ENCODE measurements at regions not wholly inside any gene's neighbourhood (a gene's known extent, or its start where the extent isn't known, plus 50 kb on each side); places are given as distances from the start of the nearest gene placed in this dataset.

DNA sequence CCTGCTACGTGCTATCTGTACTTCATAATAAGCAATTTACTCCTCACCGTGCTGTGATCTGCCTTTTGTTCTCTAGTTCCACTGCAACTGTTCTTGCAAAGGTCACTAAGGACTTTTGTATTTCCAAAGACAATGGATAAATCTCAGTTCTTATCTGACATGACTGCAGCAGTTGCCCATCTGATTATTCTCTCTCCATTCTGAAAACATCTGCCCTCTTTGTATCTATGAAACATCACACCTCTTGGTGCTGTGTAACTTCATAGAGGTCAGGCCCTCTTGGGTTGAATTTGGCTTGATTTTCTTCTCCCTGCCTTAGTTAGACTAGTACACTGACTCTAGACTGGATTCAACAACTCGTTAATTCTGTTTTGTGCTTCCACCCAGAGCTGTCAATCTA lies 319.6 kb downstream of the BTG1 start:
- DNase-seq (no peak), ATAC-seq (no peak)
- TF ChIP-seq CTCF (conservative IDR thresholded peaks at IDR 0.05; ENCODE audit: low read depth, low read length) (no peak), EZH2phosphoT487 (IDR thresholded peaks at IDR 0.05; ENCODE audit: borderline replicate concordance, low read length) (no peak), EZH2 (IDR thresholded peaks at IDR 0.05; ENCODE audit: low read length, unreplicated experiment) (no peak)
- no peak overlapping the region for H3K9ac ChIP-seq (ENCODE audit: low read length)
- no peaks in the 10 kb centered on the region for H3K9me2 ChIP-seq (replicated peaks; ENCODE audit: low read length)
- H3K4me3 ChIP-seq (ENCODE audit: low read length), result no peak overlapping the region
- H3K9me3 ChIP-seq (ENCODE audit: low read length), result no peaks in the 10 kb centered on the region
- ChIA-PET CTCF (no interaction called here), POLR2A (ENCODE audit: unreplicated experiment) (no interaction called here)
- intact Hi-C loops (cut with micrococcal nuclease), result no loop called here
- H3K79me2 ChIP-seq (ENCODE audit: low read length), result no peaks in the 10 kb centered on the region
- no peaks in the 10 kb centered on the region for H3K27me3 ChIP-seq (ENCODE audit: low read length)
- no peaks in the 10 kb centered on the region for H4K20me1 ChIP-seq (ENCODE audit: low read length)
- no peak overlapping the region for H3K27ac ChIP-seq (ENCODE audit: low read length)
- no peaks in the 10 kb centered on the region for H3F3A ChIP-seq (ENCODE audit: low read length, unreplicated experiment)
- no TSS peak for BruUV-seq (replicated peaks)
- no peaks in the 10 kb centered on the region for H3K36me3 ChIP-seq (ENCODE audit: low read depth, low read length)
- no peaks in the 10 kb centered on the region for H3K4me1 ChIP-seq (ENCODE audit: insufficient read depth, low read length)
- no peak overlapping the region for H3K4me2 ChIP-seq (ENCODE audit: low read length)
- no peak overlapping the region for H2AFZ ChIP-seq (ENCODE audit: low read length)

DNA sequence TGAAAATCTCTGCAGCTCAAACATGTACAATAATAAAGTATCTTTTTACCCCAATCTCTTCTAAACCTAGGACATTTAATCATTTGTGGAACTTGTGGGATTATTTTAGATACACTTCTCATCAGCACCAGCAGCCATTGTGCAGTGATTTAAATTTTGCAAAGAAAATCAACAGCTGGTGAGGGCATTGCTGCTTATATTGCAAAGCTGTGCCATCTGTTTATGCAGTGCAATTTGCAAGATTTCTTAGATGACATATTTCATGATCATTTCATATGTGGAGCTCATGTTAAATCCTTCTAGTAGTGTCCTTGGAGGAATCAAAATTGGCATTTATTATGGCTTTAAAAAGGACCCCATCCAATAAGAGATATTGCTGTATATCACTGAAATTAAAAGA lies 320.7 kb downstream of the BTG1 start:
- Histone ChIP-seq H4K20me1 (ENCODE audit: low read length) (no peaks in the 10 kb centered on the region), H3K79me2 (ENCODE audit: low read length) (no peaks in the 10 kb centered on the region), H3K9me3 (ENCODE audit: low read length) (no peaks in the 10 kb centered on the region), H3K4me1 (ENCODE audit: insufficient read depth, low read length) (no peaks in the 10 kb centered on the region), H3K4me3 (ENCODE audit: low read length) (no peak overlapping the region), H3K9me2 (replicated peaks; ENCODE audit: low read length) (no peaks in the 10 kb centered on the region), H2AFZ (ENCODE audit: low read length) (no peak overlapping the region), H3K36me3 (ENCODE audit: low read depth, low read length) (no peaks in the 10 kb centered on the region), H3F3A (ENCODE audit: low read length, unreplicated experiment) (no peaks in the 10 kb centered on the region), H3K4me2 (ENCODE audit: low read length) (no peak overlapping the region), H3K9ac (ENCODE audit: low read length) (no peak overlapping the region), H3K27me3 (ENCODE audit: low read length) (no peaks in the 10 kb centered on the region), H3K27ac (ENCODE audit: low read length) (no peak overlapping the region)
- ChIA-PET CTCF (no interaction called here), POLR2A (ENCODE audit: unreplicated experiment) (no interaction called here)
- intact Hi-C loops (cut with micrococcal nuclease), result no loop called here
- ATAC-seq, result no peak
- DNase-seq, result no peak
- no TSS peak for BruUV-seq (replicated peaks)
- TF ChIP-seq EZH2phosphoT487 (IDR thresholded peaks at IDR 0.05; ENCODE audit: borderline replicate concordance, low read length) (no peak), CTCF (conservative IDR thresholded peaks at IDR 0.05; ENCODE audit: low read depth, low read length) (no peak), EZH2 (IDR thresholded peaks at IDR 0.05; ENCODE audit: low read length, unreplicated experiment) (no peak)

DNA sequence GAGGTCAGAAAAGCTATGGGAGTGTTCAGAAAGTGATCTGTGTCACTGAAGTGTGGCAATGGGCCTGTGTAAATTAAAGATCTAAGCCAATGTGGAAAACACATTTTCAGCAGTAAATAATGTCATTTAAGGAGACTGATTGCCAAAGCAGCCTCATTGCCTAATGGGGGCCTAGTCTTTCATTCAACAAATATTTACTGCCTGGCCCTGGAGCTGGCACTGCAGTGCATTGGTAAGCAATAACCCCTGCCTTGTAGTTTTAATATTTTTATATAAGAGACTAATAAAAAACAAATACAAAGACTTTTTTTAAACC lies 326.6 kb downstream of the BTG1 start:
- intact Hi-C loops (cut with micrococcal nuclease), result loop anchor here (2.0 to 10.0 kb wide), 3 partner anchors 242 to 326 kb away; partner anchors contain the start of gene BTG1
- H3K9me2 ChIP-seq (replicated peaks; ENCODE audit: low read length), result no peaks in the 10 kb centered on the region
- no peaks in the 10 kb centered on the region for H3K79me2 ChIP-seq (ENCODE audit: low read length)
- H3K9ac ChIP-seq (ENCODE audit: low read length), result no peak overlapping the region
- H3K27ac ChIP-seq (ENCODE audit: low read length), result no peak overlapping the region
- H3K27me3 ChIP-seq (ENCODE audit: low read length), result no peaks in the 10 kb centered on the region
- H3K4me3 ChIP-seq (ENCODE audit: low read length), result no peak overlapping the region
- H3K9me3 ChIP-seq (ENCODE audit: low read length), result no peaks in the 10 kb centered on the region
- H3F3A ChIP-seq (ENCODE audit: low read length, unreplicated experiment), result no peaks in the 10 kb centered on the region
- ATAC-seq (no peak), DNase-seq (no peak)
- no TSS peak for BruUV-seq (replicated peaks)
- TF ChIP-seq EZH2phosphoT487 (IDR thresholded peaks at IDR 0.05; ENCODE audit: borderline replicate concordance, low read length), result no peak
- TF ChIP-seq EZH2 (IDR thresholded peaks at IDR 0.05; ENCODE audit: low read length, unreplicated experiment), result no peak
- TF ChIP-seq CTCF (conservative IDR thresholded peaks at IDR 0.05; ENCODE audit: low read depth, low read length), result no peak
- H2AFZ ChIP-seq (ENCODE audit: low read length), result no peak overlapping the region
- no peak overlapping the region for H3K4me2 ChIP-seq (ENCODE audit: low read length)
- H4K20me1 ChIP-seq (ENCODE audit: low read length), result no peaks in the 10 kb centered on the region
- peaks cover 19% of the 10 kb centered on the region for H3K4me1 ChIP-seq (ENCODE audit: insufficient read depth, low read length)
- POLR2A ChIA-PET (ENCODE audit: unreplicated experiment), result no interaction called here
- CTCF ChIA-PET, result no interaction called here
- H3K36me3 ChIP-seq (ENCODE audit: low read depth, low read length), result no peaks in the 10 kb centered on the region

Data from PC-3 (cell line).